Jurkat, Clone E6-1 (cell line): ENCODE measurements at regions not wholly inside any gene's neighbourhood (a gene's known extent, or its start where the extent isn't known, plus 50 kb on each side); places are given as distances from the start of the nearest gene placed in this dataset.
A peak's percentile ranks its signal among the peaks of the same experiment; 100 is the strongest.
"Not testable (repeated sequence)": the region's sequence is repeated elsewhere in the genome, so short reads cannot be mapped to it uniquely, and the experiment has no call there.

ENCODE experiments used
- DNase-seq: peaks from one replicate; pipeline ENCODE4 v3.0.0-alpha.2; 2011; ENCODE audit warnings: low read depth, low spot score
- H3K4me3 ChIP-seq: 2 replicates; pipeline ENCODE4 v1.5.1; 2011; ENCODE audit warnings: mild to moderate bottlenecking, low read length, control low read depth, moderate library complexity

- no peak for DNase-seq
Observed at GRCh38 chr10:108352771-108353170, 1188.3 kb upstream of the SORCS1 start.

GRCh38 chr10:108348215-108348614, 1183.7 kb upstream of the SORCS1 start:
- DNase-seq = no peak
- H3K4me3 ChIP-seq = no peak overlapping the region

More at GRCh38 chr10:108352771-108353170, 1188.3 kb upstream of the SORCS1 start:
- H3K4me3 ChIP-seq = no peak overlapping the region

GRCh38 chr10:108346066-108346465, 1181.6 kb upstream of the SORCS1 start:
- H3K4me3 ChIP-seq = no peak overlapping the region

DNA sequence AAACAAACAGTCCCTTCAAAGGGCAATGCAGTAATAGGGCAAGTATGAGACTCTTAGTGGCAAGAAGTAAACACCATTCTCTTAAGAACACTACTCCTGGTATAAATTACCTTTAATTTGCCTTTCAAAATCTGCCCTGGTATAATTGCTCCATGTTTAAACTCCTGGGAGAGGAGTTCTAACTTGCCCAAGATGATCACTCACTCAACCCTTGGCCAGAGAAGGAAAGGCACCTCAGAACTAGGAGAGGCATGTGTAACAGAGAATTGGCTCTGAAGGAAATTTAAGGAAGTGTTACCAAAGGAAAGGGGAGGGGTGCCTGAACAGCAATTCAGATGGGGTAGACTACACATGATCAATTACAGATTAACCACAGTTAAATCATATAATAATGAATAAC, 1173.6 kb upstream of the SORCS1 start:
- H3K4me3 ChIP-seq = no peak overlapping the region

More at GRCh38 chr10:108346066-108346465, 1181.6 kb upstream of the SORCS1 start:
- no peak for DNase-seq

GRCh38 chr10:108336836-108337235, 1172.3 kb upstream of the SORCS1 start:
- no peak overlapping the region for H3K4me3 ChIP-seq
- DNase-seq = no peak

More for the DNA sequence above, 1173.6 kb upstream of the SORCS1 start:
- DNase-seq = no peak

DNA sequence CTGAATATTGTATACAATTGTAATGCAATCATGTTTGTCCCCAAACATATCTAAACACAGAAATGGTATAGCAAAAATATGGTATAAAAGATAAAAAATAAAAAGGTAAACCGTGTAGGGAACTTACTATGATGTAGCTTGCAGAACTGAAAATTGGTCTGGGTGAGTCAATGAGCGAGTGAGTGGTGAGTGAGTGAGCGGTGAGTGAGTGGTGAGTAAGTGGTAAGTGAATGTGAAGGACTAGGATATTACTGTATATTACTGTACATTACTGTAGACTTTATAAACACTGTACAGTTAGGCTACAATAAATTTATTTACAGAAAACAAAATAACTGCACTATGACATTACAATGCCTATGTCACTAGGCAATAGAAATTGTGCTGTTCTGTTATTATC, 1163.2 kb upstream of the SORCS1 start:
- DNase-seq = no peak

DNA sequence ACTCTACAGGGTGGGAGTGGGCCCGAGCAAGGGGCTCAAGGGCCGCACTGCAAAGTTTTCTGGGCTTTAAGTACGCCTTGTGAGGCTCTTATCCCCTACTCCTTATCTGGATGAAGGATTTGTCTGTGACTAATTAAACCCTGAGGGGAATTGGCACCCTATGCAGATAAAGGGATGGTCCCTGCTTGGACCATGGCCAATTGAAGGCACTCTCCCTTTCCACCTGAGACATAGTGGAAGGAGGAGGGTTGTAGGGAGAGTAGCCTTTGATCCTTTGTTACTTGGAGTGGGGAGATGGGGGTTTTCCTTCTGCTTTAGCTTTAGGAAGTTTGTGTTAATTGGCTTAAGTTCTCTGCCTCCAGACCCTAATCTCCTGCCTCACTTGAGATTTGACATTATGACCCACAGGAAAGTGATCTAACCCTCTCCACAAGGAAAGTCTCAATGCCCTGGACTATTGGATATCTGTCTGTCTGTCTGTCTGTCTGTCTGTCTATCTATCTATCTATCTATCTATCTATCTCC, 1158.8 kb upstream of the SORCS1 start:
- no peak overlapping the region for H3K4me3 ChIP-seq
- no peak for DNase-seq

More for the DNA sequence above, 1163.2 kb upstream of the SORCS1 start:
- H3K4me3 ChIP-seq = no peak overlapping the region

- no peak for DNase-seq
- H3K4me3 ChIP-seq = no peak overlapping the region
Observed at GRCh38 chr10:108319434-108320222, 1155.1 kb upstream of the SORCS1 start.

- not testable (repeated sequence) for H3K4me3 ChIP-seq
Observed at GRCh38 chr10:108315636-108316035, 1151.1 kb upstream of the SORCS1 start.

GRCh38 chr10:108307925-108308312, 1143.4 kb upstream of the SORCS1 start:
- H3K4me3 ChIP-seq = no peak overlapping the region
- DNase-seq = no peak

More at GRCh38 chr10:108315636-108316035, 1151.1 kb upstream of the SORCS1 start:
- not testable (repeated sequence) for DNase-seq

DNA sequence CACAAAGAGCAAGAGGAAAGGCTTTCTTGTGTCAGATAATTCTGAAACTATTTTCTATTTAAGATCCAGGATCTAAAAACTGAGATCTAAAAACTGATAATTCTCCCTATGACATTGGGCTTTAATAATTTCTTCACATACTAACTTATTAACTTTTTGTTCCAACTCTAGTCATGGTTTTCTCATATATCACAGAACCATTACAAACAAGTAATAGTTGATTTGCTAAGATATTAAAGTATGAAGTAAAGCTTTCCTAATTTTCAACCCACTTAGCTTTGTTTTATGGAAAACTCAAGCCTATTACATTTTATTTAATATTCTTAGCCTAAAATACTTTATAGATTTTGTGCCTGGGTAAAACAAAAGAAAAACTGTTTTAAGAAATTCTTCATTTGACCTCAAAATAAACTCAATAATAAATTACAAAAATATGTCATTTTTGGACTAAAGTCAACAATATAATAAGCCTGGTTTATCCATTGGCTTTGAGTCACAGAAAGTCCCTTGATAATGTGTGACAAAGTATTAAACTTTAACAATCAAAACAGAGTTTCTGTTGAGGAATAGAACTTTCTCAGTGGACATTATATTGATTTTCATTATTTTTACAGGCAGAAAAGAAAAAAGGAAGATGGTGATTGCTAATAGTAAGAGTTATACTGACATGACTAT, 1142.9 kb upstream of the SORCS1 start:
- no peak overlapping the region for H3K4me3 ChIP-seq
- no peak for DNase-seq

GRCh38 chr10:108303149-108303548, 1138.6 kb upstream of the SORCS1 start:
- DNase-seq = no peak
- no peak overlapping the region for H3K4me3 ChIP-seq

- H3K4me3 ChIP-seq = no peak overlapping the region
- DNase-seq = no peak
Observed at GRCh38 chr10:108301002-108301401, 1136.5 kb upstream of the SORCS1 start.

- DNase-seq = no peak
- no peak overlapping the region for H3K4me3 ChIP-seq
Observed at GRCh38 chr10:108290823-108291222, 1126.3 kb upstream of the SORCS1 start.

DNA sequence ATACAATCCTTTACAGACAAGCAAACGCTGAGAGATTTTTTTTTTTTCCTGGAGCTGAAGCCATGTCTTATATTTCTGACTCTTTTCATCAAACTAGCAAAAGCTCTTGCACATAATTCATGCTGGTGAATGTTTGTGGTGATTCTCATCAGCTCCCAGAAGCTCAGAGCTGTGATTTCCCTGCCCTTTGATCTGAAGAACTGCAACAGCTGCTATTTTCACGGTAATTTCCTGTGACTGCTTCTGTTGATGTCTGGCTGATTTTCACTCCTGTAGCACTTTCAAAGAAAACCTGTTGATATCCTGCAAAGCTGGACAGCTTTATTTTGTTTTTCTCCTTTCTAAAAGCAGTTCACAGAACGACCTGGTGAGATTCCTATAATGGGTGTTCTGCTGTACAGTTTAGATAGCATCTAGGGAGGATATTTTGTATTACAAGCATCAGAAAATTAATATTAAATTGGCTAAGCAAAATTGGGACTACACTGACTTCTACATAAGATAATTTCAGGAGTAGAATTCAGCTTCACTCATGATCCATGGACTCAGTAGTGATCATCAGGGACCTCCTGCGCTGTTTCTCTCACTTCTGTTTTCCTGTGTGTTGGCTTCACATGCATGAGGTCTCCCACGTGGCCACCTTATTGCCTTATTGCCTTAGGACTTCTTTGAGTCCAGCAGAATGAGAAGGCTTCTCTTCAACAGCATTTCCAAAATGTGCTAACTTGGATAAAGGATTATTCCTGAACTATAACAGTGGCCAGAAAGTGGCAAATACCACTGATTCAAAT, 1111.6 kb upstream of the SORCS1 start:
- peak; percentile 11 for DNase-seq
- no peak overlapping the region for H3K4me3 ChIP-seq

DNA sequence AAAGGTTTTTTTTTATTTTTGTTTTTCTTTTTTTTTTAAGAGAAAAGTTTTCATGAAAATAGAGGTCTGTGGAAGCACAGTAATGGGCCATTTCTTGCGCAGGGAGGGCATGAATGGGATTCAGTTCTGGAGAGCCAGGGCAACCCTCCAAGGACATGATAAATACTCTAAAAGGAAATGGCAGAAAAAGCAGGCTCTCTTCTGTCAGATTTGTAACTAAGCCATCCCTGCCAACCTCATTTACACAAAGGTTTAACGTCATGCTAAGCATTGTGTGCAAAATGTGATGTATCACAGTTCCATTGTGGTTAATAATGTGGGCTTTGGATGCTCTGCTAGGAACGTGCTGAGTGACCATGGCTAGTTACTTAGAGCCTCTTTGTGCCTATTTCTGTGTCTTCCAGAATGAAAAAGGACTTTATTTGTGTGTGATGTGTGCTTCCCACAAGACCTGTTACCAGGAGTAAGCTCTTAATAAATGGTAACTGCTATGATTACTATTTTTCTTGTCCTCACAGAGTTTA, 1095.9 kb upstream of the SORCS1 start:
- no peak for DNase-seq
- no peak overlapping the region for H3K4me3 ChIP-seq

GRCh38 chr10:108254089-108254488, 1089.6 kb upstream of the SORCS1 start:
- DNase-seq = no peak
- H3K4me3 ChIP-seq = no peak overlapping the region

DNA sequence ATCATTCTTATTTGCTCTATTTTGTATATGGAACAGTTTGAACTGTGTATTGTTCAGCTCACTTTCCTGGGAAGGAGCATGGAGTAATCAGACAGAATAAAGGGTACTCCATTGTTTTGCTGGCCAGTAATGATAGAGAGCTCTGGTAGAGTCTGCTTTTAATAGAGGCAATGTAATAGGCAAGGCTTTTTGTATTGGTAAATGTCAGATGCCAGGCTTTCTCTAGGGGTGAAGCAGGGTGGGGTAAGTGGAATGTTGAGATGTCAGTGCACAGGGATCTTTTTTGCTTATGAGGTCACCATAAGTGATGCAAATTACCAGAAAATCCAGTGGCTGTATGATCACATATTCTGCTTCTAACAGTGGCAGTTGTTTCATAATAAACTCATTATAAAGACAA, 1088.3 kb upstream of the SORCS1 start:
- no peak overlapping the region for H3K4me3 ChIP-seq
- no peak for DNase-seq

GRCh38 chr10:108250936-108251620, 1086.6 kb upstream of the SORCS1 start:
- no peak for DNase-seq
- H3K4me3 ChIP-seq = no peak overlapping the region
